Astrocyte (in vitro differentiated cells and primary cell): ENCODE measurements at regions not wholly inside any gene's neighbourhood (a gene's known extent, or its start where the extent isn't known, plus 50 kb on each side); places are given as distances from the start of the nearest gene placed in this dataset.
A peak's percentile ranks its signal among the peaks of the same experiment; 100 is the strongest.

Experiments
- DNase-seq: peaks from one replicate; pipeline ENCODE4 v3.0.0-alpha.2; 2010; ENCODE audit warnings: low read depth
- FAIRE-seq: peaks from 2 replicates; lab custom pipeline; 2011; peaks lifted over from hg19 to GRCh38; lab: Jason Lieb, UNC
- H2AFZ ChIP-seq: 2 replicates; pipeline ENCODE4 v1.6.0; 2012; ENCODE audit warnings: low read depth, low read length, inconsistent platforms
- H3K27ac ChIP-seq: 2 replicates; pipeline ENCODE4 v1.5.1; 2011; ENCODE audit warnings: low read depth, low read length, inconsistent platforms
- H3K27me3 ChIP-seq: 2 replicates; pipeline ENCODE4 v1.6.0; 2011; ENCODE audit warnings: low read length, inconsistent platforms; ENCODE audit not compliant: insufficient read depth
- H3K36me3 ChIP-seq: 2 replicates; pipeline ENCODE4 v1.5.1; 2011; ENCODE audit warnings: low read length, inconsistent platforms; ENCODE audit not compliant: insufficient read depth
- H3K4me1 ChIP-seq: 2 replicates; pipeline ENCODE4 v1.5.1; 2011; ENCODE audit warnings: low read length, inconsistent platforms; ENCODE audit not compliant: insufficient read depth
- H3K4me2 ChIP-seq: 2 replicates; pipeline ENCODE4 v1.6.0; 2012; ENCODE audit warnings: low read length, inconsistent platforms
- H3K4me3 ChIP-seq: 2 replicates; pipeline ENCODE4 v1.5.1; 2011; ENCODE audit warnings: low read depth, mild to moderate bottlenecking, low read length, inconsistent platforms; ENCODE audit not compliant: insufficient read depth
- H3K79me2 ChIP-seq: 2 replicates; pipeline ENCODE4 v1.6.0; 2012; ENCODE audit warnings: mild to moderate bottlenecking, low read length, inconsistent platforms; ENCODE audit not compliant: insufficient read depth
- H3K9ac ChIP-seq: 2 replicates; pipeline ENCODE4 v1.6.0; 2012; ENCODE audit warnings: mild to moderate bottlenecking, low read length, inconsistent platforms
- H3K9me3 ChIP-seq: 2 replicates; pipeline ENCODE4 v1.5.1; 2012; ENCODE audit warnings: low read depth, mild to moderate bottlenecking, low read length, inconsistent platforms; ENCODE audit not compliant: insufficient read depth
- H4K20me1 ChIP-seq: 2 replicates; pipeline ENCODE4 v1.6.0; 2012; ENCODE audit warnings: low read length, inconsistent platforms; ENCODE audit not compliant: insufficient read depth
- H3K27ac Mint-ChIP-seq: one replicate; pipeline ENCODE4 v1.8.0; 2021; ENCODE audit warnings: mild to moderate bottlenecking, mixed read lengths; ENCODE audit not compliant: unreplicated experiment
- H3K27me3 Mint-ChIP-seq: one replicate; pipeline ENCODE4 v1.8.0; 2021; ENCODE audit warnings: low read depth, mixed read lengths; ENCODE audit not compliant: unreplicated experiment
- H3K36me3 Mint-ChIP-seq: one replicate; pipeline ENCODE4 v1.8.0; 2021; ENCODE audit warnings: low read depth, mixed read lengths; ENCODE audit not compliant: unreplicated experiment
- H3K4me1 Mint-ChIP-seq: one replicate; pipeline ENCODE4 v1.8.0; 2021; ENCODE audit warnings: low read depth, mixed read lengths; ENCODE audit not compliant: unreplicated experiment
- H3K4me3 Mint-ChIP-seq: one replicate; pipeline ENCODE4 v1.8.0; 2021; ENCODE audit warnings: mild to moderate bottlenecking, moderate library complexity, mixed read lengths; ENCODE audit not compliant: unreplicated experiment
- H3K9me3 Mint-ChIP-seq: one replicate; pipeline ENCODE4 v1.8.0; 2021; ENCODE audit warnings: mild to moderate bottlenecking, mixed read lengths; ENCODE audit not compliant: unreplicated experiment
- CTCF ChIP-seq: IDR thresholded peaks from 2 replicates; pipeline ENCODE4 v1.5.1; 2011; ENCODE audit warnings: low read depth, mild to moderate bottlenecking, inconsistent platforms, low read length, moderate library complexity; ENCODE audit not compliant: insufficient read depth
- EZH2 ChIP-seq: IDR thresholded peaks from 2 replicates; pipeline ENCODE4 v1.6.1; 2012; ENCODE audit warnings: mild to moderate bottlenecking, low read length, inconsistent platforms; ENCODE audit not compliant: insufficient read depth

GRCh38 chr3:55330756-55331155, 156.3 kb downstream of the WNT5A start:
- peak overlapping the region; percentile 97 for H3K27ac ChIP-seq
- H3K79me2 ChIP-seq = no peaks in the 10 kb centered on the region
- H3K4me2 ChIP-seq = peak overlapping the region; percentile 82
- no peaks in the 10 kb centered on the region for H3K27me3 ChIP-seq
- Mint-ChIP-seq H3K4me3 (no peak overlapping the region), H3K27me3 (no peaks in the 10 kb centered on the region), H3K36me3 (no peaks in the 10 kb centered on the region), H3K9me3 (peaks cover 2% of the 10 kb centered on the region), H3K27ac (peak overlapping the region; percentile 97), H3K4me1 (peaks cover 45% of the 10 kb centered on the region)
- peak overlapping the region; percentile 8 for H3K4me3 ChIP-seq
- peaks cover 46% of the 10 kb centered on the region for H3K4me1 ChIP-seq
- TF ChIP-seq CTCF = no peak
- no peak for TF ChIP-seq EZH2
- peak overlapping the region; percentile 83 for H3K9ac ChIP-seq
- peak; percentile 71 for DNase-seq
- H4K20me1 ChIP-seq = no peaks in the 10 kb centered on the region
- H2AFZ ChIP-seq = no peak overlapping the region
- H3K9me3 ChIP-seq = no peaks in the 10 kb centered on the region
- FAIRE-seq = peak; percentile 45
- no peaks in the 10 kb centered on the region for H3K36me3 ChIP-seq

- peak; percentile 100 for FAIRE-seq
- H3K9ac ChIP-seq = peak overlapping the region; percentile 83
- H3K27ac Mint-ChIP-seq = peak overlapping the region; percentile 97
Observed at GRCh38 chr3:55330355-55330754, 156.8 kb downstream of the WNT5A start.

More at GRCh38 chr3:55330355-55330754, 156.8 kb downstream of the WNT5A start:
- Histone ChIP-seq H3K79me2 (no peaks in the 10 kb centered on the region), H3K9me3 (no peaks in the 10 kb centered on the region), H3K4me2 (peak overlapping the region; percentile 82), H2AFZ (no peak overlapping the region), H3K4me1 (peaks cover 46% of the 10 kb centered on the region), H3K27me3 (no peaks in the 10 kb centered on the region), H3K27ac (peak overlapping the region; percentile 97), H3K4me3 (peak overlapping the region; percentile 15), H4K20me1 (no peaks in the 10 kb centered on the region), H3K36me3 (no peaks in the 10 kb centered on the region)
- DNase-seq = peak; percentile 99
- H3K4me3 Mint-ChIP-seq = peak overlapping the region; percentile 17
- peaks cover 45% of the 10 kb centered on the region for H3K4me1 Mint-ChIP-seq
- H3K36me3 Mint-ChIP-seq = no peaks in the 10 kb centered on the region
- H3K27me3 Mint-ChIP-seq = no peaks in the 10 kb centered on the region
- TF ChIP-seq EZH2 (no peak), CTCF (no peak)
- peaks cover 2% of the 10 kb centered on the region for H3K9me3 Mint-ChIP-seq
